GM19438 (cell line): ENCODE measurements at regions not wholly inside any gene's neighbourhood (a gene's known extent, or its start where the extent isn't known, plus 50 kb on each side); places are given as distances from the start of the nearest gene placed in this dataset.

Experiments
- ATAC-seq: cut with Tn5 transposase; IDR thresholded peaks from one replicate; pipeline ENCODE4 v1.9.1; 2021; ENCODE audit warnings: low read depth; ENCODE audit not compliant: unreplicated experiment

DNA sequence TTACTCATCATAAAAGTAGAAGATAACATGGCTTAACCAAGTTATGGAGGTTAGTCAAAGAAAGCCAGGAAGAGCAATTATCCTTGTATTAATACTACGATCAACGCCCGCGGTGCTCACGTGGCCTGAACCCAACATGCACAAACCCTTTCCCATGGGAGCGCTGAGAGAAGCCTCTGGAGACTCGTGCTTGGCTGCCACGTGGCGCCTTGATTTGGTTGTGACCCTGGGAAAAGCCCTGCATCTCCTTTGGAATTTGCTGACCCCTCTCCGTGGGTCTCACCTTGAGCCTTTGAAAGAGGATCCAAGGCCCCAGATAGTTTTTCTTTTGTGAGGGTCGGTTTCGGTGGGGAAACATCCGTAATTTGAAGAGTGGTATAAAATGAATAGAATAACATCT, 255.6 kb downstream of the DCDC2C start:
- ATAC-seq = no peak

DNA sequence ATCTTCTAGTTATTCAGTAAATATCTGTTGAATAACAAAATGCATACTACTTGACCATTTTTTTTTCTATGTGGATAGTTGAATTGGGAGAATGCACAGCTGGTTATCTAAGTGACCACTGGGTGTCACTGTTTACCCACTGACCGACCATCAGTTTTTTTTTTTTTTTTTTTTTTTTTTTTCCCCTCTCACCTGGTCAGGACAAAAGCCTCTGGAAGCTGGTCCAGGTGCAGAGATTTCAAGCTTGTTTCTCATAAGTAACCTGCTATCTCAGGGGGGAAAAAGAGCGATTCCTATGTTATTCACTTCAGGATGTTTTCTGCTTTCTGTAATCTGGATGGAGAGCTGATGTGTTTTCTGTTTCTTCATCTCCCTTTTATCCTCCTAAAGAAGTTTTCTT, 256.0 kb downstream of the DCDC2C start:
- no peak for ATAC-seq

DNA sequence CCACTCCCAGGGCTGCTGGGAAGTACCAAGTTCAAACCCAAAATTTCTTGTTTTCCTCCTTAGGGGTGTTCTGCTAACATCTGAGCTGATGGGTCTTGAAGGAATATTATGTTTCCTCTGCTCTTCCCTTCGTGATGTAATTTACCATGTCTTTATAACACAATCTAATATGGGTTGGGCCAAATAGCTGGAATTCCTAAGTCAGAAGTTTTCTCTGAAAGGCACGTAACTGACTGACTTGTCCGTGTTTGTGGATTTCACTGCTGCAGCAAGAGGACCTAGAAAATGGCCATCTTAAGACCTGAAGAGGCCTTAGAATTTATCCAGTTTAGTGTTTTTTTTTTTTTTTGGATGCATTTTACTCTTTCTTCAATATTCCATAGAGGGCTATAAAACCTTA, 256.7 kb downstream of the DCDC2C start:
- no peak for ATAC-seq

DNA sequence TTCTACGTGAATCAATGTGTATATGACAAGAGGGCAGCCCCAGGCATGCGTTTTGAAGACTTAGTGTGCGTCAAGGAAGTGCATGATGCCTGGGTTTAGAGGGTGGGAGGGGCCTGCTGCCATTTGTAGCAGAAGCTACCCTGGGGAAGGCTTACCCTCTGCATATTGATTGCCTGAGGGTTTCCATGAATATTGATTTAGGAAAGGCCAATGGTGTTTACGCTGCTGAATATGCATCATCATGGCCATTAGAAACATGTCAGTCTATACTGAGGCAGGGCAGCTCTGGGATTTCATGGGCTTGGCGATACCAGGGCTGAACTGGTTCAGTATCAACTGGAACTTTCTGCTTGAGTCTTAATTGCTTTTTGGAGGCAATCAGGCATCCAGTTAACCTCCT, 259.3 kb downstream of the DCDC2C start:
- no peak for ATAC-seq

DNA sequence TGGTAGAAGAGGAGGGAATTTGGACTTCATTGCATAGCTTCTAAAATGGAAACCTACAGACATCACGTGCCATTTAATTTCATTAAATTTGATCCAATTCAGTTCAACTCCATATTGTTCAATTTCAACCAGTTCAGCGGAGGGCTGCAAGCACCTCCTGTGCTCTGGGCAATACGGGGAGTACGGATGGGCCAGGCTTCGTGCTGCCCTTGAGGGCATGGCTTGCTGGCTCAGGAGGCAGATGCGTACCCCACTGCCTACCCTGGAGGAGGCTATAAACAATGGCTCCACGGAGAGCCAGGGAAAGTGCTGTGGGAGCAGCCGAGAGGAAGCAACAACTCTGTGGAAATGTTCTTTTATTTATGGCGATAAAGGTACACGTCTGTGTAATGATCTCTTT, 261.8 kb downstream of the DCDC2C start:
- no peak for ATAC-seq

DNA sequence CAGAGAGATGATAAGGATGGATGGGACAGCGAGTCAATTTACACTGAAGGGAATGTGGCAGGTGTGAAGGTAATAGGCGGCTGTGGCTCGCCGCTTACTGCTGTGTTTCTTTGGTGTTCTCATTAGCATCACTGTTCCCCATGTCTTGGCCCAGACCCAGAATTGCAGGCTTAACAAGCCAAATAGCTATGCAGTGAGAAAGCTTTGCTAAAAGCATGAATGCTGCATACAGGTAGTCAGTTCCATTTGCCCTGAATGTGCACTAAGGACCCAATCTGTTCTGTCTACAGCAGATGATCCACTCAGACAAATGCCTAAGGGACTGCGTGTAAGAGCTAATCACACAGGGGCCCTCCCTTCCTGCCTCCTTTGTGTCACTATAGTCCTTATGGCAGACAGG, 262.6 kb downstream of the DCDC2C start:
- no peak for ATAC-seq

DNA sequence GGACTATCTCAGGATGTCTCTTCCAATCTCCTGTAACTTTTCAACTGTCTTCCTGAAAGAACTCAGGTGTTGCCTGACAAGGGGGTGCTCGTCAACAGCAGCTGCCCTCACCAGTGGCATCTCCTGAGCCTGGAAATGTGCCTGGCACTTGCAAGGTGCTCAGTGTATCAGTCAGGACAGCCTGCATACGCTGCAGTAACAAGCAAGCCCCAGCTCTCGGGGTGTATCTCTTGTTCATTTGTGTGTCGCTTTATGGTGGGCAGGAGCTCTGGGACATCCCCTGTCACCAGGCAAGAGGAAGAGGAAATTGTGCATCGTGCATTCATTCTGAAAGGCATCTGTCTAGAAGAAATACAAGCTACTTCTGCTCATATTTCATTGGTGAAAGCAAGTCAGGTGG, 263.1 kb downstream of the DCDC2C start:
- no peak for ATAC-seq

DNA sequence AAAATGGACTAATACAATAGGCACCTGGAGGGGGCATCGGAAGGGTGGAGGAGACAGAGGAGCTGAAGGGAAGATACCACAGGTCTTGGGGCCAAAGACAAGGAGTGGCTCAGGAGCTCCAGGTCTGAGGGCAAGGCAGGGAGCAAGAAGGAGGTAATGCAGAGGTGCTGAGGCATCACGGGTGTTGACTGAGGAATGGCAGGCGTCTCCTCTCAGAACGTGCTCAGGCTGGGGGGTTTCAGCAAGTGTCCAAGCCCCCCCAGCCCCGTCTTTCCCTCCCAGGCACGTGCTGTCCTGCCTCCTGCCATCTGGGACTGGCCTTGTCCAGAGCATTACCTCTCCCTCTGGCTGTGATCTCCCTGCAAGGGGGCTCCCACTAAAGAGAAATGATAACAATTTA, 265.4 kb downstream of the DCDC2C start:
- no peak for ATAC-seq

DNA sequence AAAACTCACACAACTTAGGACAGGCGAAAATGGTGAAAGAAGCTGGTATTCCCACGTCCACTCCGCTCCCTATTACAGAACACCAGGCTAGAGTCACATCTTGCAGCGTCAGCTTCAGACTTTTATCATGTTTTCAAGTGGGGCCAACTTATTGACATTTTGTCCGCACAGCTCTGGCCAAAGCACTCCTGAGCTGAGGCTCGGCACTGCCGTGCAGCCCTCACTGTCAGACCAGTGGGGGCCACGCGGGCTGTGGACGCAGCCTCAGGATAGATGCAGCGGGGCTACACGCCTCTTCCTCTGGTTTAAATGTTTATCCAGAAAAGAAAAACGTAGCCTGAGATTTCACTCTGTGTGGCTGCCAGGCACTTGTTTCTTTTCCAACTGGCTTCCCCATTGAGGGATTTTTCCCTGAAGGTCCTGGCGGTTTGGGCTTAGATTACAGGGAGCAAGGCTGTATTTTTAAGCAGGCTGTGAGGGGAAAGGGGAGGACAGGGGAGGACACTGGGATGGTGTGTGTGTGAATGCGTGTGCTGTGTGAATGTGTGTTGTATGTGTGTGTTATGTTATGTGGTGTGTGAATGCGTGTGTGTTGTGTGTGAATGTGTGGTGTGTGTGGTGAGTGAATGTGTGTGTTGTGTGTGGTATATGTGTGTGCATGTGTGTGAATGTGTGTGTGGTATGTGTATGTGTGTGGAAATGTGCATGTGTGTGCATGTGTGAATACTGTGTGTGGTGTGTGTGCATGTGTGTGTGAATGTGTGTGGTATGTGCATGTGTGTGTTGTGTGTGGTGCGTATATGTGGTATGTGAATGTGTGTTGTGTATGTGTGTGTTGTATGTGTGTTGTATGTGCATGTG, 267.6 kb downstream of the DCDC2C start:
- no peak for ATAC-seq

DNA sequence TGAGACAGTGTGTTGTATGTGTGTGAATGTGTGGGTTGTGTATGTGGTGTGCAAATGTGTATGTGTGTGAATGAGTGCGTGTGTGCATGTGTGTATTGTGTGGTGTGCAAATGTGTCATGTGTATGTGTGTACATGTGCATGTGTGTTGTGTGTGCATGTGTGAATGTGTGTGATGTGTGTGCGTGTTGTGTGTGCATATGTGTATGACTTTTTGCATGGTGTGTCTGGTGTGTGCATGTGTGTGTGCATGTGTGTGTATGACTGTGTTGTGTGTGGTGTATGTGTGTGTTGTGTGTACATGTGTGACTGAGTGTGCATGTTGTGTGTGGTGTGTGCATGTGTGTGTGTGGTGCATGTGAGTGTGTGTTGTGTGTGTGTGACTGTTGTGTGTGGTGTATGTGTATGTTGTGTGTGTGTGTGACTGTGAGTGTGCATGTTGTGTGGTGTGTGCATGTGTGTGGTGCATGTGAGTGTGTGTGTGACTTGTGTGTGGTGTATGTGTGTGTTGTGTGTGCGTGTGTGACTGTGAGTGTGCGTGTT, 268.3 kb downstream of the DCDC2C start:
- no peak for ATAC-seq

DNA sequence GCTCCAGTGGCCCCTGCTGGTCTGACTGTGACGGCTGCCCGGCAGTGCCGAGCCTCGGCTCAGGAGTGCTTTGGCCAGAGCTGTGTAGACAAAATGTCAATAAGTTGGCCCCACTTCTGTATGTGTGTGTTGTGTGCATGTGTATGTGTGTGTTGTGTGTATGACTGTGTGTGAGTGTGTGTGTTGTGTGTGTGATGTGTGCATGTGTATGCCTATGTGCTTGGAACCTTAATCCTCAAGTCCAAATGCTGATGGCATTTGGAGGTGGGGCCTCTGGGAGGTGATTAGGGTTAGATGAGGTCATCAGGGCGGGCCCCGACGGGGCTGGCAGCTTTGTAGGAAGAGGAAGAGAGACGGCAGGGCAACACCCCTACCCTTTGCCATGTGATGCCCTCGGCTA, 269.0 kb downstream of the DCDC2C start:
- ATAC-seq = no peak

DNA sequence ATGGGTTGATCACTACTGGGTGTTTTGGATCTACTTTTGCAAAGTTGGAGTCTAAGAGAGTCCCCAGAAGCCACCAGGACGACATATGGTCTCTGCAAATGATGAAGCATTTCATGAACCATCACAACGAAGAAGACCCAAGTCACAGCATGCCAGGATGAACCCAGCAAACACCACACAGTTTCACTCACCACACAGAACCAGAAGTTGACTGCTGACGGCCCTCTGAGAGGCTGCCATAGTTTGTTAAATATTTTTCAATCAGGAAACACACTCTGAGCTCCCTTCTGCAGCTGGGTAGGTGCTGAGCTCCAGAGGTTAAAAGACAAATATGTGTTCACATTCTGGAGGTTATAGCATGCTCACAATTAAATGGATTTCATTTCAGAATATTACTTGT, 271.4 kb downstream of the DCDC2C start:
- no peak for ATAC-seq

DNA sequence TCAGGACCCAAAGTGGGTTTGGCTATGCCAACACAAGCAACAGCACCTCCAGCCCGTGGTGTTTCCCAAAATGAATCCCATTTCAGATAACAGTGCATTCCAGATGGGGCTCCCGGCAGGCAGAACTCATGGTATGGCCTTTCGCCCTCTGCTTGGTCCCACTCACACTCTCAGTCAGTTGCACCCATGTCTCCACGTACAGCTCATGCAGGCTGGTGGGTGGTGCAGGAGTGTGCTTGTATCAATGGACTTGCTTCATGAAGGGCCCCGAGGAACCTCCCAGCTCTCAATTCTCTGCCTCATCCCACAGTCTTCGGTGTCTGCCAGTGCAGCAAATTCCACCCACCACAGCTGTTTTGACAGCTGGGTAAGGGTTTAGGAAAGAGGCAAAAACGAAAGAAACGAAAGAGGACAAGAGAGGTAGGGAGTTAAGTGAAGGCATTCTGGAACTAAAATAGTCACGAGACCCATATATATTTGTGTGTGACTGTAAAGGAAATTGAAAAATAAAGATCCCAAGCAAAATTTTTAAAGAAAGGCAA, 278.1 kb downstream of the DCDC2C start:
- ATAC-seq = no peak

DNA sequence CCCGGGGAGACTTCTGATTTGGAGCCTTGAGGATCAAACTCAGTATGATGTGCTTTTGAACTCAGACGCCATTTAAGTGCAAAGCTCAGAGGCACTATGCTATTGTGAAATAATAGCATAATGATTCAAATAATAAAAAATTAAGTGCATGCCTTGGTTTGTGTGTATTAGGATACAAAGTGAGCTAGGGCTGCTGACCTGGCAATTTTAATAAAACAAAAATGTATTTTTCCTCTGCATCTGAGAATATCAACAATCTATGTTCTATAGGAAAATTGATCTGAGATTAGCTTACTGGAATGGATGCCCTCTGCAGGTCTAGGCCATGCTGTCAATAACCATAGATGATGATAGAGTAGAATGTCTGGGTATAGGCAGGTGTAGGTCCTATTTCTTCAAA, 278.8 kb downstream of the DCDC2C start:
- no peak for ATAC-seq

DNA sequence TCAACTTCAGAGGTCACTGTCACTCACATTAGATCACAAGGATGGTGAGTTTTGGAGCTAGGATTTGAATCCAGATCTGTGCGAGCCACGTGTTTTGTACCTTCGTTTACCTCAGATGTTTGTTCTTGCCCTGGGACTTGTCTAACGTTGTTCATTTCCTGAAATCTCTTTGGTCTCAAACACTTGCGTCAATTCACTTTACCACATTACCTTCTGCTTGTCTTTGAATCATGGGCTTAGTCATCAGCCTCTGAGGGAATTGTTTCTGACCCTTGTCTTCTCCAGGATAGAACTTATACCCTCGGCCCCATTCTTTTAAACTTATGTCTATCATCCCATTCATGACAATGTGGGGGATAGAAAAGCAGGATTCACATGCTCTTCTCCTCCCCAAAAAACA, 282.7 kb downstream of the DCDC2C start:
- no peak for ATAC-seq

DNA sequence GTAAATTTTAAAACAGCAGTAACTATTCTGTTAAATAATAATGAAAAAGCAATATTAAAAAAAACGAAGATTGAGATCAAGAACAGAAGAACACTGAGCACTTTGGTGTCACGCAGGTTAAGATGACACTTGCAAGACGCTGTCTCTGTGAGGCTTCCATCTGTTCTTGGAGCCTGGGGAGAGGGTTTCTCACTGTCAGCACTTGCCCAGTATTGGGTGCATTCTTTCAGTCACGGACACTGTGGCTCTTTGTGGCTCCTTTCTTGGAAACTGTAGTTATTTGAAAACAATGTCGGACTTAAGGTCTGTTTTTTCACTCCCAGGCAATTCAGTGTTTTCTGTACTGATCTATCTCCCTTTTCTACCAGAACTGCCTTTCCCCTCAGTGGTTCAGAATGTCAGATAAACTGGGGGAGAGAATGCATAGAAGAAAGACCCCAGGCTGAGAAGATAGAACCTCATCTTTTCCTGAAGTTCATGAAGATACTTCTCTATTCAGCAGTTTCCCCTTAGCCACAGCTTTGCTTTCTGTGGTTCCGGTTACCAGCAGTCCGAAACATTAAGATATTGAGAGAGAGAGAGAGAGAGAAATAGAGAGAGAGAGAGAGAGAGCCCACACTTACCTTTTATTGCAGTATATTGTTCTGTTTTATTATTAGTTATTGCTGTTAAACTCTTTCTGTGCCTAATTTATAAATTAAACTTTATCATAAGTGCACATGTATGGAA, 283.3 kb downstream of the DCDC2C start:
- ATAC-seq = no peak

DNA sequence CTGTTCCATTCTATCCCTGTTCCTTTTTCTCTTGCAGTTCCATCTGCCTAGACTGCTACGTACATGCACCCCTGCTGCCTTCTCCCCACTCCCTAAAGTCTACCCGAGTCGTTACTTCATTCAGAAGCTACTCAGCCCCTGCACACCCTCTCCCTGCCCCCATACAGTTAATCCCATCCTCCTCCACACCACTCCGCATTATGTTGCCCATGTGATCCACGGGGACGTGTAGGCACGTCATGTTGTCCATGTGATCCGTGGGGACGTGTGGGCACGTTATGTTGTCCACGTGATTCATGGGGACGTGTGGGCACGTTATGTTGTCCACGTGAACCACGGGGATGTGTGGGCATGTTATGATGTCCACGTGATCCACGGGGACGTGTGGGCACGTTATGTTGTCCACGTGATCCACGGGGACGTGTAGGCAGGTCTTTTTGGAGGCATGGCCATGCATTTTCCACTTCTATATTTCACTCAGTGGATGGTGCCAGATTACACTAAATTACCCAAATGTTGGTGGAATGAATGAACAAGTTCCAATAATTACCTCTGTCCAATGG, 299.5 kb downstream of the DCDC2C start:
- no peak for ATAC-seq

DNA sequence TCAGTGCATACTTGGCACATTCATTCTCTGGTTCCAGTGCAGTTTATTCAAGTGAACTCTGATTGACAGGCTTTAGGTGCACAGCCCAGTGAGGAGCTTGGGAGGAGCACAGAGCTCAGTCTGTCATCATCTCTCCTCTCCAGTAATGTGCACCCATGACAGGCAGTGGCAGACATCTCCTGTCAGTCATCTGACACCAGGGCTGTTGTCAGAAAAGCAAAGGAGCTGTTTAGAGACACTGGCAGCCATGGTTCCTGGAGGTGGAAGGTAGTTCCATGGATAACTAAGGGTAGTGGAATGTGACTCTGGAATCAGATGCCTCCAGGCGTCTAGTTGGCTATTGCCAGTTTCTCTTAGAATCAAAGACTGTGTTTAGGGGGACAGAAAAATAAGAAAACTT, 308.8 kb downstream of the DCDC2C start:
- ATAC-seq = no peak

DNA sequence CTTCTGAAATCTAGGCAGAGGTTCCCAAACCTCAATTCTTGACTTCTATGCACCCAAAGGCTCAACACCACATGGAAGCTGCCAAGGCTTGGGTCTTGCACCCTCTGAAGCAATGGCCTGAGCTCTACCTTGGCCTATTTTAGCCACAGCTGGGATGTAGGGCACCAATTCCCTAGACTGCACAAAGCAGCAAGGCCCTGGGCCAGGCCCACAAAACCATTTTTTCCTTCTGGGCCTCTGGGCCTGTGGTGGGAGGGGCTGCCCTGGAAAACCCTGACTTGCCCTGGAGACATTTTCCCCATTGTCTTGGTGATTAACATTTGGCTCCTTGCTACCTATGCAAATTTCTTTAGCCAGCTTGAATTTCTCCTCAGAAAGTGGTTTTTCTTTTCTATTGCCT, 315.2 kb downstream of the DCDC2C start:
- ATAC-seq = no peak

DNA sequence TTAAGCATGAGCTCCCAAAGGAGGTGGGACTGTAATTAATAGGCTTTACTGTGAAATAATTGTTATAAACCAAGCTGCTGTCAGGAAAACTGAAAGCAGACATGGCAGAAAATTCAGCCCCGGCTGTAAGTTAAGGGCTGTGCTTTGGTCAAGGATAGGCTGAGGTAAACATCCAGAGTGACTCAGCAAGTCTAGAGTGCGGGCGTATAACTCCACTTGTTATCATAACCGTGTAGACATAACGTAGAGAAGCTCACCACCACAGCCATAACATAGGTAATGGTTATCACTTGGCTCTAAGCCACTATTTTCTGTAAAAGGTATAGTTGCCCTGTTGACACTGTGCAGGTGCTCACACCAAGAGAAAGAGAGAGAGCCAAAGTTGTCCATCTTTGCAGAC, 316.8 kb downstream of the DCDC2C start:
- ATAC-seq = no peak

DNA sequence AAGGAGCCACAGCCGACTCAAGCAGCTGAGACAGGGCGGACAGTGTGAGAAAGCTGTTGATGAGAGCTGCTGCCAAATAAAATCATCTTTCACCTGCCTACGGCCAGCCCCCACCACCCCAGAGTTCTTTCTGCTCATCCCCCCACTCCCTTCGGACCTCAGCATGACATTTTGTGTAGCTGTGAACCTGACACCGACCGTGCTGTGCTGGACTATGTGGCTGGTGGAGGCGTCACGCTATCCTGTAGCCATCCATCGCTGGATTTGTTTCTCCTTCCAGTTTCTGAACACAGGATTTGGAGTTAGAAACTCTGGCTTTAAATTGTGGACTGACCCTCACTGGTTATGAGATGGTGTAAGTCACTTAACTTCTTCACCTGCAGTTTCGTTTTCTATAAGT, 317.3 kb downstream of the DCDC2C start:
- ATAC-seq = no peak
